HL-60 (cell line): ENCODE measurements at regions not wholly inside any gene's neighbourhood (a gene's known extent, or its start where the extent isn't known, plus 50 kb on each side); places are given as distances from the start of the nearest gene placed in this dataset.
"Not testable (repeated sequence)": the region's sequence is repeated elsewhere in the genome, so short reads cannot be mapped to it uniquely, and the experiment has no call there.

ENCODE experiments used
- DNase-seq, 2 experiments: peaks; one replicate each; pipeline ENCODE4 v3.0.0-alpha.2; 2010 to 2020; ENCODE audit warnings: low read depth in 1 of 2, low spot score in 1 of 2
- H3K27ac ChIP-seq: fragments of 250-450 bp; sonication (Bioruptor Pico); replicated peaks from 2 replicates; pipeline ENCODE4 v1.5.1; 2020; ENCODE audit warnings: mild to moderate bottlenecking, moderate library complexity
- H3K27me3 ChIP-seq: fragments of 250-450 bp; sonication (Bioruptor Pico); 2 replicates; pipeline ENCODE4 v1.5.1; 2021; ENCODE audit warnings: mild to moderate bottlenecking, moderate library complexity; ENCODE audit not compliant: insufficient read depth, poor library complexity, severe bottlenecking
- H3K4me3 ChIP-seq: replicated peaks from 2 replicates; pipeline ENCODE4 v1.5.1; 2011; ENCODE audit warnings: mild to moderate bottlenecking, control low read depth, low read length; ENCODE audit not compliant: insufficient read depth
- CTCF ChIP-seq: IDR thresholded peaks from one replicate; pipeline ENCODE4 v1.5.1; 2011; ENCODE audit warnings: low read length, control low read depth, inconsistent platforms; ENCODE audit not compliant: insufficient read depth
- GABPA ChIP-seq: IDR thresholded peaks from 2 replicates; pipeline ENCODE4 v1.6.1; 2012; ENCODE audit warnings: low read depth
- POLR2AphosphoS5 ChIP-seq: IDR thresholded peaks from 2 replicates; pipeline ENCODE4 v1.6.1; 2012; ENCODE audit warnings: low read depth
- REST ChIP-seq: IDR thresholded peaks from 2 replicates; pipeline ENCODE4 v1.6.1; 2012; ENCODE audit warnings: low read depth; ENCODE audit not compliant: insufficient replicate concordance
- SPI1 ChIP-seq: IDR thresholded peaks from 2 replicates; pipeline ENCODE4 v1.6.1; 2012; ENCODE audit warnings: low read depth, mild to moderate bottlenecking, borderline replicate concordance

GRCh38 chr18:70576276-70577022 is 287.6 kb downstream of the SOCS6 start:
- Histone ChIP-seq H3K27me3 (no peaks in the 10 kb centered on the region), H3K27ac (no peak overlapping the region), H3K4me3 (no peak overlapping the region)
- TF ChIP-seq GABPA = no peak
- TF ChIP-seq POLR2AphosphoS5 = no peak
- TF ChIP-seq CTCF = no peak
- TF ChIP-seq REST = no peak
- no peak for DNase-seq

GRCh38 chr18:70574951-70575350 is 286.1 kb downstream of the SOCS6 start:
- H3K27me3 ChIP-seq, DNase-seq, H3K27ac ChIP-seq, H3K4me3 ChIP-seq: not testable (repeated sequence)

GRCh38 chr18:70569647-70570046 is 280.8 kb downstream of the SOCS6 start:
- H3K4me3 ChIP-seq, H3K27ac ChIP-seq, DNase-seq, H3K27me3 ChIP-seq: not testable (repeated sequence)

- H3K4me3 ChIP-seq = no peak overlapping the region
- DNase-seq = no peak
- no peak overlapping the region for H3K27ac ChIP-seq
- no peak for TF ChIP-seq POLR2AphosphoS5
- no peak for TF ChIP-seq REST
- no peak for TF ChIP-seq CTCF
- TF ChIP-seq GABPA = no peak
- TF ChIP-seq SPI1 = no peak
- no peaks in the 10 kb centered on the region for H3K27me3 ChIP-seq
These were observed 270.6 kb downstream of the SOCS6 start for GRCh38 chr18:70559446-70559845.

GRCh38 chr18:70558371-70558770 is 269.5 kb downstream of the SOCS6 start:
- no peak for DNase-seq
- TF ChIP-seq SPI1 (no peak), CTCF (no peak), GABPA (no peak), POLR2AphosphoS5 (no peak), REST (no peak)
- no peak overlapping the region for H3K4me3 ChIP-seq
- no peak overlapping the region for H3K27ac ChIP-seq
- no peaks in the 10 kb centered on the region for H3K27me3 ChIP-seq
